Liver (tissue), 8 donors: ENCODE measurements at regions not wholly inside any gene's neighbourhood (a gene's known extent, or its start where the extent isn't known, plus 50 kb on each side); places are given as distances from the start of the nearest gene placed in this dataset.

Experiments used
- DNase-seq: peaks from one replicate; pipeline ENCODE4 v3.0.0-alpha.2; 2017; ENCODE audit warnings: low spot score
- H3K27ac ChIP-seq, 2 donors: one replicate each; pipeline ENCODE4 v1.7.0; 2013; ENCODE audit warnings: inconsistent platforms in 2 of 2, low read length in 2 of 2, control low read depth in 1 of 2, low read depth in 1 of 2, mild to moderate bottlenecking in 1 of 2
- H3K27me3 ChIP-seq, 4 donors: one replicate each; pipeline versions ENCODE4 v1.6.1 to v1.7.0; 2013; ENCODE audit warnings: low read length in 3 of 4, inconsistent platforms in 1 of 4, mild to moderate bottlenecking in 1 of 4, moderate library complexity in 1 of 4; ENCODE audit not compliant: control insufficient read depth in 4 of 4, insufficient read depth in 4 of 4
- H3K36me3 ChIP-seq, 4 donors: one replicate each; pipeline versions ENCODE4 v1.6.1 to v1.7.0; 2013; ENCODE audit warnings: low read length in 3 of 4, mild to moderate bottlenecking in 3 of 4, low read depth in 1 of 4, moderate library complexity in 1 of 4; ENCODE audit not compliant: control insufficient read depth in 4 of 4, insufficient read depth in 3 of 4
- H3K4me1 ChIP-seq, 4 donors: one replicate each; pipeline versions ENCODE4 v1.6.1 to v1.7.0; 2013; ENCODE audit warnings: low read length in 3 of 4, mild to moderate bottlenecking in 3 of 4, moderate library complexity in 1 of 4; ENCODE audit not compliant: control insufficient read depth in 4 of 4, insufficient read depth in 4 of 4
- H3K4me3 ChIP-seq, 3 donors: one replicate each; pipeline versions ENCODE4 v1.6.1 to v1.7.0; 2013; ENCODE audit warnings: low read length in 3 of 3, control low read depth in 1 of 3, low read depth in 1 of 3, mild to moderate bottlenecking in 1 of 3
- H3K9ac ChIP-seq, 2 donors: one replicate each; pipeline ENCODE4 v1.7.0; 2013; ENCODE audit warnings: low read length in 2 of 2, mild to moderate bottlenecking in 2 of 2, moderate library complexity in 2 of 2, control low read depth in 1 of 2, low read depth in 1 of 2
- H3K9me3 ChIP-seq, 4 donors: one replicate each; pipeline versions ENCODE4 v1.6.1 to v1.7.0; 2013; ENCODE audit warnings: low read length in 3 of 4; ENCODE audit not compliant: control insufficient read depth in 4 of 4
- CTCF ChIP-seq: fragments of 150-350 bp; IDR thresholded peaks from 2 replicates; pipeline ENCODE4 v1.5.1; 2017; ENCODE audit warnings: improper control_type of control experiment, low read depth, low read length; ENCODE audit not compliant: missing input control
- EGR1 ChIP-seq, 2 donors: IDR thresholded peaks; 2 replicates each; pipeline ENCODE4 v1.6.1; 2016 to 2018; ENCODE audit warnings: antibody characterized with exemption in 2 of 2, low read depth in 2 of 2
- FOXA1 ChIP-seq: IDR thresholded peaks from 2 replicates; pipeline ENCODE4 v1.6.1; 2016; ENCODE audit warnings: antibody characterized with exemption
- FOXA2 ChIP-seq: IDR thresholded peaks from 2 replicates; pipeline ENCODE4 v1.6.1; 2016; ENCODE audit warnings: antibody characterized with exemption
- HNF4G ChIP-seq: IDR thresholded peaks from 2 replicates; pipeline ENCODE4 v1.6.1; 2016; ENCODE audit warnings: antibody characterized with exemption
- JUND ChIP-seq, 2 donors: IDR thresholded peaks; 2 replicates each; pipeline ENCODE4 v1.6.1; 2016; ENCODE audit warnings: antibody characterized with exemption in 2 of 2
- MAX ChIP-seq: IDR thresholded peaks from 2 replicates; pipeline ENCODE4 v1.6.1; 2016; ENCODE audit warnings: antibody characterized with exemption
- NR2F2 ChIP-seq: IDR thresholded peaks from 2 replicates; pipeline ENCODE4 v1.6.1; 2016; ENCODE audit warnings: antibody characterized with exemption
- RXRA ChIP-seq, 2 donors: IDR thresholded peaks; 2 replicates each; pipeline ENCODE4 v1.6.1; 2017 to 2018; ENCODE audit warnings: antibody characterized with exemption in 2 of 2, mild to moderate bottlenecking in 1 of 2
- SP1 ChIP-seq: IDR thresholded peaks from 2 replicates; pipeline ENCODE4 v1.6.1; 2018; ENCODE audit warnings: antibody characterized with exemption, mild to moderate bottlenecking
- ZBTB33 ChIP-seq: IDR thresholded peaks from 2 replicates; pipeline ENCODE4 v1.6.1; 2016; ENCODE audit warnings: antibody characterized with exemption
- WGBS: extraction: QIAGEN DNeasy Blood & Tissue Kit; methylation state at CpG from one replicate; pipeline ENCODE4 v1.1.7; 2013; 5-methylcytosine and 5-hydroxymethylcytosine counted together
- TF ChIP-seq, protein P1 (sequence below): IDR thresholded peaks from 2 replicates; pipeline ENCODE4 v1.6.1; 2016; ENCODE audit warnings: antibody characterized with exemption, mild to moderate bottlenecking
- donor health status: healthy.
- donor health status: healthy.
- donor health status: healthy.
- donor health status: healthy.
- donor health status: healthy.

- no peak for DNase-seq
- H3K27ac ChIP-seq = no peak overlapping the region
- H3K9ac ChIP-seq = no peak overlapping the region
- WGBS = 92% methylated on average over 1 of the region's 1 CpG
- H3K4me1 ChIP-seq = no peaks in the 10 kb centered on the region
- no peak overlapping the region for H3K4me3 ChIP-seq
- no peaks in the 10 kb centered on the region for H3K9me3 ChIP-seq
- TF ChIP-seq SP1 = no peak
- no peaks in the 10 kb centered on the region for H3K36me3 ChIP-seq
- H3K27me3 ChIP-seq = no peaks in the 10 kb centered on the region
Measured at GRCh38 chr3:194233150-194233549, 97.2 kb downstream of the HES1 start.

GRCh38 chr3:194235160-194235559 lies 99.2 kb downstream of the HES1 start:
- Histone ChIP-seq H3K36me3 (no peaks in the 10 kb centered on the region), H3K9me3 (no peaks in the 10 kb centered on the region), H3K27ac (no peak overlapping the region), H3K27me3 (no peaks in the 10 kb centered on the region), H3K4me1 (peaks cover 0 to 2% (median 0%) of the 10 kb centered on the region in 4 donors), H3K4me3 (no peak overlapping the region), H3K9ac (no peak overlapping the region)
- no peak for TF ChIP-seq ZBTB33
- TF ChIP-seq, protein P1, sequence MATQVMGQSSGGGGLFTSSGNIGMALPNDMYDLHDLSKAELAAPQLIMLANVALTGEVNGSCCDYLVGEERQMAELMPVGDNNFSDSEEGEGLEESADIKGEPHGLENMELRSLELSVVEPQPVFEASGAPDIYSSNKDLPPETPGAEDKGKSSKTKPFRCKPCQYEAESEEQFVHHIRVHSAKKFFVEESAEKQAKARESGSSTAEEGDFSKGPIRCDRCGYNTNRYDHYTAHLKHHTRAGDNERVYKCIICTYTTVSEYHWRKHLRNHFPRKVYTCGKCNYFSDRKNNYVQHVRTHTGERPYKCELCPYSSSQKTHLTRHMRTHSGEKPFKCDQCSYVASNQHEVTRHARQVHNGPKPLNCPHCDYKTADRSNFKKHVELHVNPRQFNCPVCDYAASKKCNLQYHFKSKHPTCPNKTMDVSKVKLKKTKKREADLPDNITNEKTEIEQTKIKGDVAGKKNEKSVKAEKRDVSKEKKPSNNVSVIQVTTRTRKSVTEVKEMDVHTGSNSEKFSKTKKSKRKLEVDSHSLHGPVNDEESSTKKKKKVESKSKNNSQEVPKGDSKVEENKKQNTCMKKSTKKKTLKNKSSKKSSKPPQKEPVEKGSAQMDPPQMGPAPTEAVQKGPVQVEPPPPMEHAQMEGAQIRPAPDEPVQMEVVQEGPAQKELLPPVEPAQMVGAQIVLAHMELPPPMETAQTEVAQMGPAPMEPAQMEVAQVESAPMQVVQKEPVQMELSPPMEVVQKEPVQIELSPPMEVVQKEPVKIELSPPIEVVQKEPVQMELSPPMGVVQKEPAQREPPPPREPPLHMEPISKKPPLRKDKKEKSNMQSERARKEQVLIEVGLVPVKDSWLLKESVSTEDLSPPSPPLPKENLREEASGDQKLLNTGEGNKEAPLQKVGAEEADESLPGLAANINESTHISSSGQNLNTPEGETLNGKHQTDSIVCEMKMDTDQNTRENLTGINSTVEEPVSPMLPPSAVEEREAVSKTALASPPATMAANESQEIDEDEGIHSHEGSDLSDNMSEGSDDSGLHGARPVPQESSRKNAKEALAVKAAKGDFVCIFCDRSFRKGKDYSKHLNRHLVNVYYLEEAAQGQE = no peak
- no peak for TF ChIP-seq EGR1 (IDR thresholded peaks at IDR 0.05; ENCODE audit: low read depth in 2 of 2)
- no peak for TF ChIP-seq CTCF
- no peak for TF ChIP-seq FOXA1
- TF ChIP-seq HNF4G = no peak
- TF ChIP-seq FOXA2 = no peak
- TF ChIP-seq RXRA (IDR thresholded peaks at IDR 0.05) = no peak
- no peak for DNase-seq
- WGBS = 94% methylated on average over 2 of the region's 2 CpGs

GRCh38 chr3:194237110-194237509 lies 101.2 kb downstream of the HES1 start:
- TF ChIP-seq CTCF (no peak), NR2F2 (no peak), MAX (no peak), JUND (IDR thresholded peaks at IDR 0.05) (no peak)
- TF ChIP-seq, protein P1 = no peak
- DNase-seq = no peak
- H3K9ac ChIP-seq = no peak overlapping the region
- no peak overlapping the region for H3K27ac ChIP-seq
- H3K4me3 ChIP-seq = no peak overlapping the region
- H3K9me3 ChIP-seq = no peaks in the 10 kb centered on the region
- H3K27me3 ChIP-seq = no peaks in the 10 kb centered on the region
- 80% methylated on average over 5 of the region's 5 CpGs for WGBS
- no peaks in the 10 kb centered on the region for H3K36me3 ChIP-seq
- H3K4me1 ChIP-seq = peaks cover 0 to 10% (median 0%) of the 10 kb centered on the region in 4 donors
